ENCODE measurements at regions not wholly inside any gene's neighbourhood (a gene's known extent, or its start where the extent isn't known, plus 50 kb on each side); places are given as distances from the start of the nearest gene placed in this dataset.

DNA sequence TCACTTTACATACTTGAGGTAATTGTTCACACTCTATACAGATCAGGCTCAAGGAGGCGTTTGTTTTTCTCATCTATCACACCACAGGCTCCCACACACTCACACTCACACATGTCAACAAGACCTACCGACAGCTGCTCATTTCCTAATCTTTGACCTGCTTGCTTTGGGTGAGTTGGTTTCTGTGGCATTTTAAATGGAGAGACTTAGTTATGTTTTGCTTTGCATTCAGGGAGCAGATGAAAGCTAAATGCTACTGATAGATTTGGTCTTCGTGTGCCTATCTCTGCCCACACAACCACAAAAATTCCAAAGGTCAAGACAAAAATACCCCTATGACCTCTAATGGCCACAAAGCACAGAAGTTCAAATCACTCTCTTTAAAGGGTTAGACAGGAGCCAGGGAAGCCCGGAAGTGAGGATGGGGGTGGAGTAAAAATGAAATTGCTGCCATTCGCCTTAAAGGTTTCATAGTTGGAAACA, 203.5 kb upstream of the G2E3 start:
- Histone ChIP-seq H3K27ac (ENCODE audit: low read depth in 2 of 2, low read length in 1 of 2) (no peak overlapping the region), H2AFZ (ENCODE audit: low read depth) (no peak overlapping the region), H3K4me3 (ENCODE audit: low read depth in 2 of 2, low read length in 1 of 2) (no peak overlapping the region), H3K4me2 (no peak overlapping the region), H3F3A (replicated peaks; ENCODE audit: insufficient read depth) (no peaks in the 10 kb centered on the region), H3K9ac (no peak overlapping the region), H3K9me3 (no peaks in the 10 kb centered on the region), H3K27me3 (ENCODE audit: insufficient read depth) (peaks cover 27% of the 10 kb centered on the region; the same call in 1 of the 2 replicates), H3K4me1 (ENCODE audit: control insufficient read depth in 1 of 2, insufficient read depth in 2 of 2, low read depth in 1 of 2, low read length in 1 of 2) (no peaks in the 10 kb centered on the region), H3K9me2 (no peaks in the 10 kb centered on the region), H3K79me2 (ENCODE audit: insufficient read depth) (no peaks in the 10 kb centered on the region), H4K20me1 (ENCODE audit: insufficient read depth) (no peaks in the 10 kb centered on the region), H3K36me3 (replicated peaks in 1 of 2; ENCODE audit: control insufficient read depth in 1 of 2, insufficient read depth in 2 of 2, low read length in 1 of 2) (no peaks in the 10 kb centered on the region)
- ChIA-PET POLR2A (no interaction called here), CTCF (interaction anchor here (1.0 kb wide), 2 partner anchors 20 to 85 kb away, joined by 3 to 4 read pairs; no protein-coding TSS in a partner anchor)
- 9% methylated on average over 5 of the region's 5 CpGs for WGBS (ENCODE audit: low lambda C conversion rate)
- TF ChIP-seq, protein P1, sequence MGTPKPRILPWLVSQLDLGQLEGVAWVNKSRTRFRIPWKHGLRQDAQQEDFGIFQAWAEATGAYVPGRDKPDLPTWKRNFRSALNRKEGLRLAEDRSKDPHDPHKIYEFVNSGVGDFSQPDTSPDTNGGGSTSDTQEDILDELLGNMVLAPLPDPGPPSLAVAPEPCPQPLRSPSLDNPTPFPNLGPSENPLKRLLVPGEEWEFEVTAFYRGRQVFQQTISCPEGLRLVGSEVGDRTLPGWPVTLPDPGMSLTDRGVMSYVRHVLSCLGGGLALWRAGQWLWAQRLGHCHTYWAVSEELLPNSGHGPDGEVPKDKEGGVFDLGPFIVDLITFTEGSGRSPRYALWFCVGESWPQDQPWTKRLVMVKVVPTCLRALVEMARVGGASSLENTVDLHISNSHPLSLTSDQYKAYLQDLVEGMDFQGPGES (IDR thresholded peaks at IDR 0.05; ENCODE audit: low read depth, low read length), result no peak
- TF ChIP-seq RFX5 (IDR thresholded peaks at IDR 0.05; ENCODE audit: low read length) (no peak), FOSL2 (IDR thresholded peaks at IDR 0.05; ENCODE audit: borderline replicate concordance, low read depth) (no peak), MXI1 (IDR thresholded peaks at IDR 0.05; ENCODE audit: low read depth, low read length) (no peak), RXRA (IDR thresholded peaks at IDR 0.05; ENCODE audit: borderline replicate concordance, low read depth) (no peak), FOXM1 (IDR thresholded peaks at IDR 0.05; ENCODE audit: low read depth) (no peak), SMC3 (IDR thresholded peaks at IDR 0.05; ENCODE audit: low read depth, low read length) (no peak), FOXJ3 (CRISPR knock-in tag; IDR thresholded peaks at IDR 0.05) (no peak), TAF1 (IDR thresholded peaks at IDR 0.05; ENCODE audit: borderline replicate concordance, low read depth, low read length) (no peak), YY1 (IDR thresholded peaks at IDR 0.05; ENCODE audit: low read depth) (no peak), MEF2A (IDR thresholded peaks at IDR 0.05; ENCODE audit: borderline replicate concordance, low read depth) (no peak)
- no peak for DNase-seq

DNA sequence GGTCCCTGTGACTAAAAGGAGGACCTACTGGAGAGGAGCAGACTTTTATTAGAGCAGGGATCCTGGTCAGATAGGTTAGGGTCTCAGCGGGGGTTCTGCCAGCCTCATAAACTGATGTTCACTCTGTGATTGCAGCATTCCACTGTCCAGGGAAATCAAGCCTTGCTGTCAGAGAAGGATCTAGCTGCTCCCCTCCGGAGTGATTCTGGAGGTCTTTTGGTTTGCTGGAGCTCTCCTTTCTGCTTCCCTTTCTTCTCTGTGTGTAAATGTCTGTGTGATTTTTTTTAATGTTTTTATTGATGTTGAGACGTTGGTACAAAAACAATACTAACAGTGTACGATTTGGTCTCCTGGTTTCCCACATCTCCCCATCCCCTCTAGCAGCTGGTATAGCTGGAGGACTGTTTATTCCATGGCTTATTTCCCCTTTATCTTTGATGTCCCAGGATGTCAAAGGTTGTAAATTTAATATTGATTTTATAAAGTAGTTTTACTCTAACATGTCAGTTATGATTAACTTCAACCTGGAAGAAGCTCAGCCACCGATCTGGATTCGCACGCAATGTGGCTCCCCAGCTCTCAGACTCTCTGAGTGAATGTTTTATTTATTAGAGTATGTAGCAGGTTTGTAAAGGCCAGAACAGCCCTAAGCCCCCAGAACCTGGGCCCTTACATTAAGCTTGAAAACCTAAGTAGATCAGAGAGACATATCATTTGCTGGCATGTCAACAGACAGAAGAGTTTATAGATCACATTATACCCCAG, 202.3 kb upstream of the G2E3 start:
- ChIA-PET POLR2A (no interaction called here), CTCF (interaction anchor here (1.1 to 1.6 kb wide), 2 partner anchors 19 to 35 kb away, joined by 4 read pairs; no protein-coding TSS in a partner anchor)
- no peak for DNase-seq
- 8% methylated on average over 7 of the region's 7 CpGs for WGBS (ENCODE audit: low lambda C conversion rate)
- no peak overlapping the region for H2AFZ ChIP-seq (ENCODE audit: low read depth)
- H3K9ac ChIP-seq, result no peak overlapping the region
- no peaks in the 10 kb centered on the region for H3K9me2 ChIP-seq
- H3K4me2 ChIP-seq, result no peak overlapping the region
- no peaks in the 10 kb centered on the region for H3K9me3 ChIP-seq
- H3K4me3 ChIP-seq (ENCODE audit: low read depth in 2 of 2, low read length in 1 of 2), result no peak overlapping the region
- no peaks in the 10 kb centered on the region for H3K79me2 ChIP-seq (ENCODE audit: insufficient read depth)
- no peaks in the 10 kb centered on the region for H3K36me3 ChIP-seq (replicated peaks in 1 of 2; ENCODE audit: control insufficient read depth in 1 of 2, insufficient read depth in 2 of 2, low read length in 1 of 2)
- no peaks in the 10 kb centered on the region for H4K20me1 ChIP-seq (ENCODE audit: insufficient read depth)
- TF ChIP-seq, protein P2, sequence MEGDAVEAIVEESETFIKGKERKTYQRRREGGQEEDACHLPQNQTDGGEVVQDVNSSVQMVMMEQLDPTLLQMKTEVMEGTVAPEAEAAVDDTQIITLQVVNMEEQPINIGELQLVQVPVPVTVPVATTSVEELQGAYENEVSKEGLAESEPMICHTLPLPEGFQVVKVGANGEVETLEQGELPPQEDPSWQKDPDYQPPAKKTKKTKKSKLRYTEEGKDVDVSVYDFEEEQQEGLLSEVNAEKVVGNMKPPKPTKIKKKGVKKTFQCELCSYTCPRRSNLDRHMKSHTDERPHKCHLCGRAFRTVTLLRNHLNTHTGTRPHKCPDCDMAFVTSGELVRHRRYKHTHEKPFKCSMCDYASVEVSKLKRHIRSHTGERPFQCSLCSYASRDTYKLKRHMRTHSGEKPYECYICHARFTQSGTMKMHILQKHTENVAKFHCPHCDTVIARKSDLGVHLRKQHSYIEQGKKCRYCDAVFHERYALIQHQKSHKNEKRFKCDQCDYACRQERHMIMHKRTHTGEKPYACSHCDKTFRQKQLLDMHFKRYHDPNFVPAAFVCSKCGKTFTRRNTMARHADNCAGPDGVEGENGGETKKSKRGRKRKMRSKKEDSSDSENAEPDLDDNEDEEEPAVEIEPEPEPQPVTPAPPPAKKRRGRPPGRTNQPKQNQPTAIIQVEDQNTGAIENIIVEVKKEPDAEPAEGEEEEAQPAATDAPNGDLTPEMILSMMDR (IDR thresholded peaks at IDR 0.05), result no peak
- TF ChIP-seq TAF1 (IDR thresholded peaks at IDR 0.05; ENCODE audit: borderline replicate concordance, low read depth, low read length) (no peak), NRF1 (IDR thresholded peaks at IDR 0.05; ENCODE audit: low read depth, low read length) (no peak), CHD2 (IDR thresholded peaks at IDR 0.05; ENCODE audit: low read length, partially characterized antibody) (no peak), FOSL2 (IDR thresholded peaks at IDR 0.05; ENCODE audit: borderline replicate concordance, low read depth) (no peak), POLR2AphosphoS5 (IDR thresholded peaks at IDR 0.05; ENCODE audit: low read depth, low read length) (no peak), MXI1 (IDR thresholded peaks at IDR 0.05; ENCODE audit: low read depth, low read length) (no peak), EP300 (IDR thresholded peaks at IDR 0.05; ENCODE audit: borderline replicate concordance in 1 of 2, low read depth in 1 of 2, low read length in 1 of 2) (no peak), GABPA (IDR thresholded peaks at IDR 0.05; ENCODE audit: low read depth) (no peak), MEF2A (IDR thresholded peaks at IDR 0.05; ENCODE audit: borderline replicate concordance, low read depth) (no peak), TEAD4 (IDR thresholded peaks at IDR 0.05; ENCODE audit: borderline replicate concordance, insufficient read depth) (no peak)
- TF ChIP-seq, protein P3, sequence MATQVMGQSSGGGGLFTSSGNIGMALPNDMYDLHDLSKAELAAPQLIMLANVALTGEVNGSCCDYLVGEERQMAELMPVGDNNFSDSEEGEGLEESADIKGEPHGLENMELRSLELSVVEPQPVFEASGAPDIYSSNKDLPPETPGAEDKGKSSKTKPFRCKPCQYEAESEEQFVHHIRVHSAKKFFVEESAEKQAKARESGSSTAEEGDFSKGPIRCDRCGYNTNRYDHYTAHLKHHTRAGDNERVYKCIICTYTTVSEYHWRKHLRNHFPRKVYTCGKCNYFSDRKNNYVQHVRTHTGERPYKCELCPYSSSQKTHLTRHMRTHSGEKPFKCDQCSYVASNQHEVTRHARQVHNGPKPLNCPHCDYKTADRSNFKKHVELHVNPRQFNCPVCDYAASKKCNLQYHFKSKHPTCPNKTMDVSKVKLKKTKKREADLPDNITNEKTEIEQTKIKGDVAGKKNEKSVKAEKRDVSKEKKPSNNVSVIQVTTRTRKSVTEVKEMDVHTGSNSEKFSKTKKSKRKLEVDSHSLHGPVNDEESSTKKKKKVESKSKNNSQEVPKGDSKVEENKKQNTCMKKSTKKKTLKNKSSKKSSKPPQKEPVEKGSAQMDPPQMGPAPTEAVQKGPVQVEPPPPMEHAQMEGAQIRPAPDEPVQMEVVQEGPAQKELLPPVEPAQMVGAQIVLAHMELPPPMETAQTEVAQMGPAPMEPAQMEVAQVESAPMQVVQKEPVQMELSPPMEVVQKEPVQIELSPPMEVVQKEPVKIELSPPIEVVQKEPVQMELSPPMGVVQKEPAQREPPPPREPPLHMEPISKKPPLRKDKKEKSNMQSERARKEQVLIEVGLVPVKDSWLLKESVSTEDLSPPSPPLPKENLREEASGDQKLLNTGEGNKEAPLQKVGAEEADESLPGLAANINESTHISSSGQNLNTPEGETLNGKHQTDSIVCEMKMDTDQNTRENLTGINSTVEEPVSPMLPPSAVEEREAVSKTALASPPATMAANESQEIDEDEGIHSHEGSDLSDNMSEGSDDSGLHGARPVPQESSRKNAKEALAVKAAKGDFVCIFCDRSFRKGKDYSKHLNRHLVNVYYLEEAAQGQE (IDR thresholded peaks at IDR 0.05; ENCODE audit: low read depth, low read length), result no peak
- TF ChIP-seq, protein P4, sequence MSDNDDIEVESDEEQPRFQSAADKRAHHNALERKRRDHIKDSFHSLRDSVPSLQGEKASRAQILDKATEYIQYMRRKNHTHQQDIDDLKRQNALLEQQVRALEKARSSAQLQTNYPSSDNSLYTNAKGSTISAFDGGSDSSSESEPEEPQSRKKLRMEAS (IDR thresholded peaks at IDR 0.05; ENCODE audit: low read depth), result no peak
- H3K27me3 ChIP-seq (ENCODE audit: insufficient read depth), result peaks cover 27% of the 10 kb centered on the region; the same call in 1 of the 2 replicates
- no peaks in the 10 kb centered on the region for H3K4me1 ChIP-seq (ENCODE audit: control insufficient read depth in 1 of 2, insufficient read depth in 2 of 2, low read depth in 1 of 2, low read length in 1 of 2)
- H3K27ac ChIP-seq (ENCODE audit: low read depth in 2 of 2, low read length in 1 of 2), result no peak overlapping the region
- H3F3A ChIP-seq (replicated peaks; ENCODE audit: insufficient read depth), result no peaks in the 10 kb centered on the region

All from SK-N-SH (cell line).